ENCODE measurements at regions not wholly inside any gene's neighbourhood (a gene's known extent, or its start where the extent isn't known, plus 50 kb on each side); places are given as distances from the start of the nearest gene placed in this dataset.

GRCh38 chr14:38839694-38840365 lies 263.2 kb downstream of the SEC23A start:
- no peak for DNase-seq (ENCODE audit: low read depth)

- DNase-seq (ENCODE audit: low read depth) = no peak
These were observed 264.1 kb downstream of the SEC23A start for GRCh38 chr14:38838979-38839323.

GRCh38 chr14:38838049-38838978 lies 264.7 kb downstream of the SEC23A start:
- DNase-seq (ENCODE audit: low read depth) = no peak

- no peak for DNase-seq (ENCODE audit: low read depth)
These were observed 265.5 kb downstream of the SEC23A start for GRCh38 chr14:38837343-38838048.

- DNase-seq (ENCODE audit: low read depth) = no peak
These were observed 266.5 kb downstream of the SEC23A start for GRCh38 chr14:38836539-38836938.

GRCh38 chr14:38835874-38836273 lies 267.2 kb downstream of the SEC23A start:
- DNase-seq (ENCODE audit: low read depth) = no peak

- no peak for DNase-seq (ENCODE audit: low read depth)
These were observed 274.7 kb downstream of the SEC23A start for GRCh38 chr14:38828183-38828827.

GRCh38 chr14:38824706-38825105 lies 278.3 kb downstream of the SEC23A start:
- no peak for DNase-seq (ENCODE audit: low read depth)

- DNase-seq (ENCODE audit: low read depth) = no peak
These were observed 284.5 kb downstream of the SEC23A start for GRCh38 chr14:38818555-38818954.

- DNase-seq (ENCODE audit: low read depth) = no peak
These were observed 294.1 kb downstream of the SEC23A start for GRCh38 chr14:38808734-38809455.

GRCh38 chr14:38799671-38800070 lies 303.4 kb downstream of the SEC23A start:
- DNase-seq (ENCODE audit: low read depth) = no peak

GRCh38 chr14:38794677-38795076 lies 308.4 kb downstream of the SEC23A start:
- DNase-seq (ENCODE audit: low read depth) = no peak

GRCh38 chr14:38791862-38792261 lies 311.2 kb downstream of the SEC23A start:
- no peak for DNase-seq (ENCODE audit: low read depth)

- DNase-seq (ENCODE audit: low read depth) = no peak
These were observed 312.1 kb downstream of the SEC23A start for GRCh38 chr14:38790916-38791315.

- DNase-seq (ENCODE audit: low read depth) = no peak
These were observed 313.2 kb downstream of the SEC23A start for GRCh38 chr14:38789805-38790204.

GRCh38 chr14:38788060-38788459 lies 315.0 kb downstream of the SEC23A start:
- no peak for DNase-seq (ENCODE audit: low read depth)

- no peak for DNase-seq (ENCODE audit: low read depth)
These were observed 316.1 kb downstream of the SEC23A start for GRCh38 chr14:38786921-38787320.

- DNase-seq (ENCODE audit: low read depth) = no peak
These were observed 325.6 kb downstream of the SEC23A start for GRCh38 chr14:38777401-38777800.

- DNase-seq (ENCODE audit: low read depth) = no peak
These were observed 327.0 kb downstream of the SEC23A start for GRCh38 chr14:38775986-38776385.

- DNase-seq (ENCODE audit: low read depth) = no peak
These were observed 328.9 kb downstream of the SEC23A start for GRCh38 chr14:38774162-38774561.

GRCh38 chr14:38770251-38770650 lies 332.8 kb downstream of the SEC23A start:
- DNase-seq (ENCODE audit: low read depth) = no peak

GRCh38 chr14:38762845-38763244 lies 340.2 kb downstream of the SEC23A start:
- DNase-seq (ENCODE audit: low read depth) = no peak
